ENCODE measurements at regions not wholly inside any gene's neighbourhood (a gene's known extent, or its start where the extent isn't known, plus 50 kb on each side); places are given as distances from the start of the nearest gene placed in this dataset.

- FAIRE-seq (no peak), DNase-seq (no peak)
- Histone ChIP-seq H3K9me3 (ENCODE audit: control insufficient read depth in 2 of 2, insufficient read depth in 1 of 2, low read depth in 1 of 2, low read length in 1 of 2) (no peaks in the 10 kb centered on the region), H3K27ac (ENCODE audit: low read depth in 1 of 3, low read length in 2 of 3) (no peak overlapping the region), H3K4me1 (ENCODE audit: control insufficient read depth in 3 of 3, insufficient read depth in 2 of 3, low read depth in 1 of 3, low read length in 2 of 3) (peaks cover 0 to 9% (median 3%) of the 10 kb centered on the region in 3 donors), H3K4me3 (ENCODE audit: low read depth in 1 of 3, low read length in 3 of 3) (no peak overlapping the region), H3K36me3 (ENCODE audit: control insufficient read depth in 3 of 3, insufficient read depth in 2 of 3, low read depth in 1 of 3, low read length in 3 of 3) (no peaks in the 10 kb centered on the region), H3K27me3 (ENCODE audit: control insufficient read depth in 3 of 3, insufficient read depth in 3 of 3, low read length in 3 of 3) (peaks cover 0 to 2% (median 0%) of the 10 kb centered on the region in 3 donors)
- 85 to 97% (median 96%) methylated on average over 1 of the region's 1 CpG for WGBS, 3 donors
Measured at GRCh38 chr2:174686430-174686829, 77.8 kb downstream of the CHRNA1 start.

GRCh38 chr2:174683392-174683759 lies 80.9 kb downstream of the CHRNA1 start:
- Histone ChIP-seq H3K4me3 (ENCODE audit: low read depth in 1 of 3, low read length in 3 of 3) (peak overlapping the region in 2 of 3 donors; percentile 77 to 94), H3K27me3 (ENCODE audit: control insufficient read depth in 3 of 3, insufficient read depth in 3 of 3, low read length in 3 of 3) (peaks cover 0 to 2% (median 0%) of the 10 kb centered on the region in 3 donors), H3K36me3 (ENCODE audit: control insufficient read depth in 3 of 3, insufficient read depth in 2 of 3, low read depth in 1 of 3, low read length in 3 of 3) (peaks cover 0 to 1% (median 0%) of the 10 kb centered on the region in 3 donors), H3K9me3 (ENCODE audit: control insufficient read depth in 2 of 2, insufficient read depth in 1 of 2, low read depth in 1 of 2, low read length in 1 of 2) (no peaks in the 10 kb centered on the region), H3K27ac (ENCODE audit: low read depth in 1 of 3, low read length in 2 of 3) (peak overlapping the region in 2 of 3 donors; percentile 30 to 72), H3K4me1 (ENCODE audit: control insufficient read depth in 3 of 3, insufficient read depth in 2 of 3, low read depth in 1 of 3, low read length in 2 of 3) (peaks cover 0 to 9% (median 4%) of the 10 kb centered on the region in 3 donors)
- WGBS, 3 donors, result 3 to 6% (median 6%) methylated on average over 10 of the region's 10 CpGs
- FAIRE-seq (no peak), DNase-seq (peak; percentile 13 to 54)

GRCh38 chr2:174682578-174683391 lies 81.5 kb downstream of the CHRNA1 start:
- 0 to 1% (median 0%) methylated on average over 62 to 97 of the region's 97 CpGs for WGBS, 3 donors
- no peak for FAIRE-seq

GRCh38 chr2:174682007-174682577 lies 82.2 kb downstream of the CHRNA1 start:
- DNase-seq (peak in 1 of 2 donors; percentile 80), FAIRE-seq (no peak)
- Histone ChIP-seq H3K36me3 (ENCODE audit: control insufficient read depth in 3 of 3, insufficient read depth in 2 of 3, low read depth in 1 of 3, low read length in 3 of 3) (peaks cover 0 to 3% (median 0%) of the 10 kb centered on the region in 3 donors), H3K4me3 (ENCODE audit: low read depth in 1 of 3, low read length in 3 of 3) (peak overlapping the region; percentile 75 to 94 (median 77)), H3K27ac (ENCODE audit: low read depth in 1 of 3, low read length in 2 of 3) (peak overlapping the region; percentile 45 to 92 (median 73)), H3K9me3 (ENCODE audit: control insufficient read depth in 2 of 2, insufficient read depth in 1 of 2, low read depth in 1 of 2, low read length in 1 of 2) (no peaks in the 10 kb centered on the region), H3K27me3 (ENCODE audit: control insufficient read depth in 3 of 3, insufficient read depth in 3 of 3, low read length in 3 of 3) (peaks cover 0 to 2% (median 0%) of the 10 kb centered on the region in 3 donors), H3K4me1 (ENCODE audit: control insufficient read depth in 3 of 3, insufficient read depth in 2 of 3, low read depth in 1 of 3, low read length in 2 of 3) (peaks cover 0 to 9% (median 4%) of the 10 kb centered on the region in 3 donors)
- WGBS, 3 donors, result 1% methylated on average over 42 to 52 of the region's 52 CpGs

More at GRCh38 chr2:174682578-174683391, 81.5 kb downstream of the CHRNA1 start:
- Histone ChIP-seq H3K27ac (ENCODE audit: low read depth in 1 of 3, low read length in 2 of 3) (peak overlapping the region; percentile 45 to 92 (median 73)), H3K27me3 (ENCODE audit: control insufficient read depth in 3 of 3, insufficient read depth in 3 of 3, low read length in 3 of 3) (peaks cover 0 to 2% (median 0%) of the 10 kb centered on the region in 3 donors), H3K9me3 (ENCODE audit: control insufficient read depth in 2 of 2, insufficient read depth in 1 of 2, low read depth in 1 of 2, low read length in 1 of 2) (no peaks in the 10 kb centered on the region), H3K4me1 (ENCODE audit: control insufficient read depth in 3 of 3, insufficient read depth in 2 of 3, low read depth in 1 of 3, low read length in 2 of 3) (peaks cover 0 to 9% (median 4%) of the 10 kb centered on the region in 3 donors), H3K4me3 (ENCODE audit: low read depth in 1 of 3, low read length in 3 of 3) (peak overlapping the region; percentile 75 to 94 (median 77)), H3K36me3 (ENCODE audit: control insufficient read depth in 3 of 3, insufficient read depth in 2 of 3, low read depth in 1 of 3, low read length in 3 of 3) (peaks cover 0 to 3% (median 0%) of the 10 kb centered on the region in 3 donors)
- DNase-seq, result peak; percentile 14 to 78

DNA sequence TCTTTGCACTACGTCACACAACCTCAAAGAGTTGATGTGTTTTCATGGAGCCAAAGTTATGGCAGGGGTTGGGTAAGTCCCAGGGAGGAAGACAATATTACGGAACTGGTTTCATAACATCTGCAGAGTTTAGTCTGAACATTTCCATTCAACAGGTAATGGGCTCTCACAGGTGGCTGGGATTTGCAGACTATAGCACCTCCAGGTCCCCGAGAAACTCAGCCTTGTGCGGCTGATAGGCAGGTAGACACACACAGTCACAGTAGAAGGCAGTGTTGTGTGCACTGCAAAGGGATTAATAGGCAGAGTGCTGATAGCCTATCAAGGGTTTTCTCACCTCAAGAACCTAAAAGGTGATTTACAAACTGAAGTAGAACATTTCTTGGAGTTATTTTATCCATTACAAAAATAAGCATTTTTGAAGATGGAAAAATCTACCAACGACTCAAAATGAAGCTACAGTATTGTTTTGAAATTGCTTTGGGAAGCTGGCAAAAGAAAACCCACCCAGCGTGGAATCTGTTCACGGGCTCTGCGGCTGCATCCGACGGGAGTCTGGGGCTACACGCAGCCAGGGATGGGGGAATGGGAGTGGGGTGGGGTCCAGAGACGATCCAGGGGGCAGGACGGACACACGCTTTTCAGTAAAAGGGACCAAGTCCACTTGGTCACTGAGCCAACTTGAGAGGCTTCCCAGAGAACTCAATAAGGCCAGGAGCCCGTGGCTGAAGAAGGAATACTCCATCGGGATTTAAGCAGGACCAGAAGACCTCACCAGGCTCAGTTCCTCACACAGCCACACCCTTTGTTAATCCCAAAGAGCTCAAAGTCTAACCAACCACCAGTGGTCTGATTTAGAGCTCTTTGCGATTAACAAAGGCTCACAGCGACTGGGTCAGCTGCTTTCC lies 82.9 kb downstream of the CHRNA1 start:
- H3K4me1 ChIP-seq (ENCODE audit: control insufficient read depth in 3 of 3, insufficient read depth in 2 of 3, low read depth in 1 of 3, low read length in 2 of 3), result peaks cover 0 to 9% (median 4%) of the 10 kb centered on the region in 3 donors
- peak overlapping the region in 2 of 3 donors; percentile 73 to 92 for H3K27ac ChIP-seq (ENCODE audit: low read depth in 1 of 3, low read length in 2 of 3)
- no peak for FAIRE-seq

DNA sequence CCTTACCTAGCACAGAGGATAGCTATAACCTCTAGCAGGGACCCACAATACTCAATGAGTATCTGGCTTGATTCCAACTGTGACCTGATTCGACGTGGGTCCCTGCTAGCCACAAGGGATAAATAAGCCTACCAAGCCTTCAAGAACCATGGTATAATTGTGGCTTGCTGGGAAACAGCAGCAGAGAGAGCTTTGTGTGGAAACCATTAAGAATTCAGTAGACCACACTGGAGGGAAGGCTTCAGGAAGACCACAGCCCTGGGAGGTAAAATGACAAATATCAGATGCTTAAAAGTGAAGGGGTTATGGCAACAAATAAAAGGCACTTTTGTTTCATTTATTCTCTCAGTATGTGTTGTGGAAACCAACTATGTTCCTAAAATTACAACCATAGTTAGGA lies 82.6 kb upstream of the WIPF1 start:
- H3K4me1 ChIP-seq (ENCODE audit: control insufficient read depth in 3 of 3, insufficient read depth in 2 of 3, low read depth in 1 of 3, low read length in 2 of 3), result peaks cover 0 to 9% (median 4%) of the 10 kb centered on the region in 3 donors
- WGBS, 3 donors, result 29 to 44% (median 40%) methylated on average over 2 of the region's 2 CpGs
- peaks cover 0 to 2% (median 0%) of the 10 kb centered on the region in 3 donors for H3K27me3 ChIP-seq (ENCODE audit: control insufficient read depth in 3 of 3, insufficient read depth in 3 of 3, low read length in 3 of 3)
- no peak overlapping the region for H3K27ac ChIP-seq (ENCODE audit: low read depth in 1 of 3, low read length in 2 of 3)
- H3K36me3 ChIP-seq (ENCODE audit: control insufficient read depth in 3 of 3, insufficient read depth in 2 of 3, low read depth in 1 of 3, low read length in 3 of 3), result peaks cover 0 to 15% (median 0%) of the 10 kb centered on the region in 3 donors
- H3K4me3 ChIP-seq (ENCODE audit: low read depth in 1 of 3, low read length in 3 of 3), result no peak overlapping the region
- FAIRE-seq (no peak), DNase-seq (no peak)
- no peaks in the 10 kb centered on the region for H3K9me3 ChIP-seq (ENCODE audit: control insufficient read depth in 2 of 2, insufficient read depth in 1 of 2, low read depth in 1 of 2, low read length in 1 of 2)

More for the DNA sequence above, 82.9 kb downstream of the CHRNA1 start:
- H3K9me3 ChIP-seq (ENCODE audit: control insufficient read depth in 2 of 2, insufficient read depth in 1 of 2, low read depth in 1 of 2, low read length in 1 of 2), result no peaks in the 10 kb centered on the region
- peaks cover 0 to 2% (median 0%) of the 10 kb centered on the region in 3 donors for H3K27me3 ChIP-seq (ENCODE audit: control insufficient read depth in 3 of 3, insufficient read depth in 3 of 3, low read length in 3 of 3)
- DNase-seq, result peak in 1 of 2 donors; percentile 83
- WGBS, 3 donors, result 38 to 56% (median 42%) methylated on average over 18 of the region's 18 CpGs
- H3K4me3 ChIP-seq (ENCODE audit: low read depth in 1 of 3, low read length in 3 of 3), result peak overlapping the region; percentile 75 to 94 (median 77)
- H3K36me3 ChIP-seq (ENCODE audit: control insufficient read depth in 3 of 3, insufficient read depth in 2 of 3, low read depth in 1 of 3, low read length in 3 of 3), result peaks cover 0 to 7% (median 0%) of the 10 kb centered on the region in 3 donors

DNA sequence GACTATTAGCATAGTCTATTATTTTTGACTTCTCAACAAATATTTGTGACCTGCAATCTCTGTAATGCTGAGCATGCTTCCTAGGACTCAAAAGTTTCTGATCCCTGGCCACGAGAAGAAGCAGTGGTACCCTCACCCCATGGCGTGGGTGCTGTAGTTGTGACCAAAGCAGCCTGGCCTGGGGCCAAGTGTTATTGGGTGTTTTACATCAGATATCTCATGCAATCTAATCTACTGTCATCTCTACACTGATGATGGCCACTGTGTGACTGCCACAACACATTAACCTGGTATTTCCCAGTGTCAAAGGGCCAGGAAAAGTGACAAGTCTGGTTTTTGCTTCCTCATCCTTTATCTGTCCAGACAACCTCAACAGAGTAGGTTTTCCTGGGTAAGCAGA lies 80.8 kb upstream of the WIPF1 start:
- no peak for FAIRE-seq
- Histone ChIP-seq H3K36me3 (ENCODE audit: control insufficient read depth in 3 of 3, insufficient read depth in 2 of 3, low read depth in 1 of 3, low read length in 3 of 3) (peaks cover 0 to 17% (median 0%) of the 10 kb centered on the region in 3 donors), H3K4me1 (ENCODE audit: control insufficient read depth in 3 of 3, insufficient read depth in 2 of 3, low read depth in 1 of 3, low read length in 2 of 3) (peaks cover 0 to 5% (median 4%) of the 10 kb centered on the region in 3 donors), H3K27ac (ENCODE audit: low read depth in 1 of 3, low read length in 2 of 3) (no peak overlapping the region), H3K27me3 (ENCODE audit: control insufficient read depth in 3 of 3, insufficient read depth in 3 of 3, low read length in 3 of 3) (peaks cover 0 to 2% (median 0%) of the 10 kb centered on the region in 3 donors), H3K4me3 (ENCODE audit: low read depth in 1 of 3, low read length in 3 of 3) (no peak overlapping the region), H3K9me3 (ENCODE audit: control insufficient read depth in 2 of 2, insufficient read depth in 1 of 2, low read depth in 1 of 2, low read length in 1 of 2) (peaks cover 0 to under 1% of the 10 kb centered on the region in 2 donors)
- DNase-seq, result no peak
- WGBS, 3 donors, result 85 to 94% (median 88%) methylated on average over 2 of the region's 2 CpGs
